ENCODE measurements at regions not wholly inside any gene's neighbourhood (a gene's known extent, or its start where the extent isn't known, plus 50 kb on each side); places are given as distances from the start of the nearest gene placed in this dataset.

GRCh38 chr9:99399474-99399873, 177.4 kb downstream of the SEC61B start:
- TF ChIP-seq, protein P1, sequence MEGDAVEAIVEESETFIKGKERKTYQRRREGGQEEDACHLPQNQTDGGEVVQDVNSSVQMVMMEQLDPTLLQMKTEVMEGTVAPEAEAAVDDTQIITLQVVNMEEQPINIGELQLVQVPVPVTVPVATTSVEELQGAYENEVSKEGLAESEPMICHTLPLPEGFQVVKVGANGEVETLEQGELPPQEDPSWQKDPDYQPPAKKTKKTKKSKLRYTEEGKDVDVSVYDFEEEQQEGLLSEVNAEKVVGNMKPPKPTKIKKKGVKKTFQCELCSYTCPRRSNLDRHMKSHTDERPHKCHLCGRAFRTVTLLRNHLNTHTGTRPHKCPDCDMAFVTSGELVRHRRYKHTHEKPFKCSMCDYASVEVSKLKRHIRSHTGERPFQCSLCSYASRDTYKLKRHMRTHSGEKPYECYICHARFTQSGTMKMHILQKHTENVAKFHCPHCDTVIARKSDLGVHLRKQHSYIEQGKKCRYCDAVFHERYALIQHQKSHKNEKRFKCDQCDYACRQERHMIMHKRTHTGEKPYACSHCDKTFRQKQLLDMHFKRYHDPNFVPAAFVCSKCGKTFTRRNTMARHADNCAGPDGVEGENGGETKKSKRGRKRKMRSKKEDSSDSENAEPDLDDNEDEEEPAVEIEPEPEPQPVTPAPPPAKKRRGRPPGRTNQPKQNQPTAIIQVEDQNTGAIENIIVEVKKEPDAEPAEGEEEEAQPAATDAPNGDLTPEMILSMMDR (IDR thresholded peaks at IDR 0.05; ENCODE audit: low read depth, low read length, missing control alignments): no peak
- no peak for DNase-seq (ENCODE audit: low read depth)

GRCh38 chr9:99400184-99400731, 178.2 kb downstream of the SEC61B start:
- no peak for DNase-seq (ENCODE audit: low read depth)
- no peak overlapping the region for H3K4me3 ChIP-seq (ENCODE audit: low read depth, low read length)
- TF ChIP-seq, protein P1 (IDR thresholded peaks at IDR 0.05; ENCODE audit: low read depth, low read length, missing control alignments): no peak

More at GRCh38 chr9:99399474-99399873, 177.4 kb downstream of the SEC61B start:
- H3K4me3 ChIP-seq (ENCODE audit: low read depth, low read length): no peak overlapping the region

DNA sequence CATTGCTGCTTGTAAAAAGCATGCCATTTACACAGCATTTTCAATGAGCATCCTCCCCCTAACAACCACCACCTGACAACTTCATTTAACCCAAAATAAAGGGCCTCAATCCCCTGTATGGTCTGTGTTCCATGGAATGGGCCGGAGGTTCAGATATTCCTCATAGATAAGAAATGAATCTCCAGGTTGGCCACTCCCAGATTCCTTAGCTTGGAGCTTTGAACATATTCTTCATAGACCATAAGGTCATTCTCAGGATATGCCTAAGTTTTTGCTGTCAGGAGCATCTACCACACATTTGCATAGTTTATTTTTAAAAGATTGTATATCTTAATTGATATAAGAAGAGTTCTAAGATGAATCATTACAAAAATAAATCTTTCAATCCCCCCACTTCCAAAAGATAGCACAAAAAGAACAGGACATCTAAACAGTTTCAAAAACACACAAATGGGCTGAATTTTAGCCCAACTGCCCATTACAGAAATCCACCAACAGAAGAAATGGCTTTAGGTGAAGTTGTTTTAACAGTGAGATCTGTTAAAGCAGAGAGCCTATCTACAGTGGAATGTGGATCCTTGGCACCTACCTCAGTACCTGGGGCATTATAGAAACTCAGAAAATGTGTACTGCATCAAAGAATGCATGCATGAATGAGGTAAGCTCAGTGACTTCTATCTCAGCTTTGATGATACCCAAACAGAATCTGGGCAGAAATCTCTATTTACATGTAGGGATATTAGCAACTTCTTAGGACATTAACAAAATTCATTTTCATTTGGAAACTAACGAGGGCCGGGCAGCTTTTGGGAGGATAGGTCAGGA, 179.8 kb downstream of the SEC61B start:
- TF ChIP-seq, protein P1 (IDR thresholded peaks at IDR 0.05; ENCODE audit: low read depth, low read length, missing control alignments): no peak
- H3K4me3 ChIP-seq (ENCODE audit: low read depth, low read length): no peak overlapping the region
- no peak for DNase-seq (ENCODE audit: low read depth)

DNA sequence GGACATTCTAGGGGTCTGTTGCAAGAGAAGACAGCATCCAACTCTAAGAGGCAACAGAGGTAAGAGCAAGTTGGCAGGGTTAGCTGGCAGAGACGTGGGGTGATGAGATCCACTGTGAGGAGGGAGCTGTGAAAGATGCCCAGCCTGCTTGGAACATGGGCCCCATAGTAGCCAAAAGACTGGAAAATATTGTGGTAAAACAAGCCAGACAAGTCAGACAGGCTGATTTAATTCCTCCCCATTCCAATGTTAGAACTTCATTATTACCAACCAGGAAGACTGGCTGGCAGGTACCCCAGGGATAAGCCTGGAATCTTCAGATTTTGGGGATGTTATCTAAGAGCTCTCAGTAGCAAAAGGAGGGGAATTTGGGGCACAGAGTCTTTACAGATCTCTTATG, 181.3 kb downstream of the SEC61B start:
- TF ChIP-seq, protein P1 (IDR thresholded peaks at IDR 0.05; ENCODE audit: low read depth, low read length, missing control alignments): no peak
- no peak overlapping the region for H3K4me3 ChIP-seq (ENCODE audit: low read depth, low read length)
- DNase-seq (ENCODE audit: low read depth): no peak

DNA sequence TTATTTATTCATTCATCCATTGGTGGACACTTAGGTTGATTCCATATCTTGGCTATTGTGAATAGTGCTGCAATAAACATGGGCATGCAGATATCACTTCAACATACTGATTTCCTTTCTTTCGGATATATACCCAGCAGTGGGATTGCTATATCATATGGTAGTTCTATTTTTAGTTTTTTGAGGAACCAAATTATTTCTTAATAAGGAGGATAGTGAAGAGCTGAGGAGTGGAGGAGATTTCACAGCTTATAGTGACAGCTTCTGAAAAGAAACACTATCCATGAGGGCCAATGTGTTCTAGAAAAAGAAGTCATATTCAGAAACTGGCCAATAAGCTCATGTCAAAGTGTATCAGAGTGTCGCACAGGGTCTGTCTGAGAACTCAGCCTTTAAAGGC, 183.3 kb downstream of the SEC61B start:
- TF ChIP-seq, protein P1 (IDR thresholded peaks at IDR 0.05; ENCODE audit: low read depth, low read length, missing control alignments): no peak
- no peak overlapping the region for H3K4me3 ChIP-seq (ENCODE audit: low read depth, low read length)
- DNase-seq (ENCODE audit: low read depth): no peak

DNA sequence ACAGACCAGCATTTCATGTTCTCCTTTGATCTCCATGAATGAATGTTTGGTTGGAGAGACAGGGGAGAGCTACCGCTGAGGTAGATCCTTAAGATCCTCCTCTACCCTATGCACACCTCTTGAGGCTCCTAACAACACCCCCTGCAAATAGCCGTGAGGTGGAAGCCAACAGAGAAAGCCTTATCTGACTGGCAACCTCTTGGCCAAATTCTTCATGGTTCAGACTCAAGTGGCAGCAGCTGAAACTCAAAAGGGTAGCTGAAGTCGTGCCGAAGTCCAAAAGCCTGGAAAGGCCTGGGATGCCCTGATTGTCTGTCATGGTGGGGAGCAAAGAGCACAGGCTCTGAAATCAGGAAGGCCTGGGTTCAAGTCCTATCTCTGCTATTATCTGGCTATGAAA, 184.9 kb downstream of the SEC61B start:
- DNase-seq (ENCODE audit: low read depth): no peak
- H3K4me3 ChIP-seq (ENCODE audit: low read depth, low read length): no peak overlapping the region
- TF ChIP-seq, protein P1 (IDR thresholded peaks at IDR 0.05; ENCODE audit: low read depth, low read length, missing control alignments): no peak
